SK-N-SH treated with all-trans-retinoic acid at 6 μM for 48 hours (cell line): ENCODE measurements at regions not wholly inside any gene's neighbourhood (a gene's known extent, or its start where the extent isn't known, plus 50 kb on each side); places are given as distances from the start of the nearest gene placed in this dataset.
"Not testable (repeated sequence)": the region's sequence is repeated elsewhere in the genome, so short reads cannot be mapped to it uniquely, and the experiment has no call there.

Experiments
- ATAC-seq: fragments of 200-7000 bp; cut with Tn5 transposase; 3 replicates; pipeline ENCODE4 v1.9.1; 2020; ENCODE audit warnings: mild to moderate bottlenecking, moderate library complexity
- ARNTL ChIP-seq: fragments of 450-650 bp; formaldehyde crosslinking; IDR thresholded peaks from 2 replicates; pipeline ENCODE4 v1.5.0; 2020; ENCODE audit warnings: low read depth, mild to moderate bottlenecking, moderate library complexity, borderline replicate concordance
- CSDC2 ChIP-seq: fragments of 250-450 bp; sonication (Bioruptor Pico); IDR thresholded peaks from 2 replicates; pipeline ENCODE4 v1.5.0; 2020; ENCODE audit warnings: mild to moderate bottlenecking, moderate library complexity
- ESRRG ChIP-seq: fragments of 250-450 bp; sonication (Bioruptor Pico); IDR thresholded peaks from 2 replicates; pipeline ENCODE4 v1.6.1; 2021; ENCODE audit warnings: mild to moderate bottlenecking
- GLIS3 ChIP-seq: fragments of 250-450 bp; sonication (Bioruptor Pico); IDR thresholded peaks from 2 replicates; pipeline ENCODE4 v1.5.0; 2020; ENCODE audit warnings: mild to moderate bottlenecking, moderate library complexity
- ISL1 ChIP-seq: fragments of 250-450 bp; sonication (Bioruptor Pico); IDR thresholded peaks from 2 replicates; pipeline ENCODE4 v2.1.2; 2022; ENCODE audit warnings: mild to moderate bottlenecking, moderate library complexity
- OSR1 ChIP-seq: fragments of 250-450 bp; sonication (Bioruptor Pico); IDR thresholded peaks from 2 replicates; pipeline ENCODE4 v1.8.0; 2022; ENCODE audit warnings: moderate library complexity, mild to moderate bottlenecking, inconsistent platforms
- PPARA ChIP-seq: fragments of 250-450 bp; sonication (Bioruptor Pico); IDR thresholded peaks from 2 replicates; pipeline ENCODE4 v1.5.0; 2020; ENCODE audit warnings: mild to moderate bottlenecking, borderline replicate concordance
- RARB ChIP-seq: fragments of 250-450 bp; sonication (Bioruptor Pico); IDR thresholded peaks from 2 replicates; pipeline ENCODE4 v1.8.0; 2021; ENCODE audit warnings: mild to moderate bottlenecking, moderate library complexity
- SNAI2 ChIP-seq: fragments of 250-450 bp; sonication (Bioruptor Pico); IDR thresholded peaks from 2 replicates; pipeline ENCODE4 v1.5.0; 2020; ENCODE audit warnings: mild to moderate bottlenecking, moderate library complexity
- TCF4 ChIP-seq: fragments of 250-450 bp; sonication (Bioruptor Pico); IDR thresholded peaks from 2 replicates; pipeline ENCODE4 v1.8.0; 2021; ENCODE audit warnings: mild to moderate bottlenecking, moderate library complexity, borderline replicate concordance
- TOX ChIP-seq: fragments of 250-450 bp; sonication (Bioruptor Pico); IDR thresholded peaks from 2 replicates; pipeline ENCODE4 v1.8.0; 2021; ENCODE audit warnings: mild to moderate bottlenecking, moderate library complexity, borderline replicate concordance
- ZC3H10 ChIP-seq: fragments of 250-450 bp; sonication (Bioruptor Pico); IDR thresholded peaks from 2 replicates; pipeline ENCODE4 v1.5.1; 2021; ENCODE audit warnings: mild to moderate bottlenecking, moderate library complexity
- ZFP3 ChIP-seq: fragments of 250-450 bp; sonication (Bioruptor Pico); IDR thresholded peaks from 2 replicates; pipeline ENCODE4 v1.5.0; 2020; ENCODE audit warnings: mild to moderate bottlenecking, moderate library complexity
- ZFP30 ChIP-seq: fragments of 450-650 bp; formaldehyde crosslinking; IDR thresholded peaks from 2 replicates; pipeline ENCODE4 v1.5.0; 2022; ENCODE audit warnings: mild to moderate bottlenecking, moderate library complexity
- ZNF565 ChIP-seq: fragments of 450-650 bp; formaldehyde crosslinking; conservative IDR thresholded peaks from 2 replicates; pipeline ENCODE4 v1.5.0; 2020; ENCODE audit warnings: low read depth, mild to moderate bottlenecking, moderate library complexity
- ZNF70 ChIP-seq: fragments of 450-650 bp; formaldehyde crosslinking; IDR thresholded peaks from 2 replicates; pipeline ENCODE4 v1.5.0; 2020; ENCODE audit warnings: mild to moderate bottlenecking, moderate library complexity
- ZNF8 ChIP-seq: fragments of 450-650 bp; formaldehyde crosslinking; IDR thresholded peaks from 2 replicates; pipeline ENCODE4 v1.5.0; 2020; ENCODE audit warnings: mild to moderate bottlenecking, moderate library complexity
- TF ChIP-seq, protein P1 (sequence below): fragments of 250-450 bp; sonication (Bioruptor Pico); IDR thresholded peaks from 2 replicates; pipeline ENCODE4 v1.5.1; 2020; ENCODE audit warnings: low read depth, mild to moderate bottlenecking, moderate library complexity
- TF ChIP-seq, protein P2 (sequence below): fragments of 250-450 bp; sonication (Bioruptor Pico); IDR thresholded peaks from 2 replicates; pipeline ENCODE4 v1.8.0; 2021; ENCODE audit warnings: low read depth, mild to moderate bottlenecking, moderate library complexity, borderline replicate concordance
- TF ChIP-seq, protein P3 (sequence below): fragments of 250-450 bp; sonication (Bioruptor Pico); IDR thresholded peaks from 2 replicates; pipeline ENCODE4 v1.5.0; 2020; ENCODE audit warnings: mild to moderate bottlenecking, moderate library complexity
- TF ChIP-seq, protein P4 (sequence below): fragments of 250-450 bp; sonication (Bioruptor Pico); IDR thresholded peaks from 2 replicates; pipeline ENCODE4 v1.8.0; 2020; ENCODE audit warnings: mild to moderate bottlenecking, moderate library complexity, borderline replicate concordance
- TF ChIP-seq, protein P5 (sequence below): fragments of 250-450 bp; sonication (Bioruptor Pico); IDR thresholded peaks from 2 replicates; pipeline ENCODE4 v1.5.1; 2021; ENCODE audit warnings: mild to moderate bottlenecking, moderate library complexity

DNA sequence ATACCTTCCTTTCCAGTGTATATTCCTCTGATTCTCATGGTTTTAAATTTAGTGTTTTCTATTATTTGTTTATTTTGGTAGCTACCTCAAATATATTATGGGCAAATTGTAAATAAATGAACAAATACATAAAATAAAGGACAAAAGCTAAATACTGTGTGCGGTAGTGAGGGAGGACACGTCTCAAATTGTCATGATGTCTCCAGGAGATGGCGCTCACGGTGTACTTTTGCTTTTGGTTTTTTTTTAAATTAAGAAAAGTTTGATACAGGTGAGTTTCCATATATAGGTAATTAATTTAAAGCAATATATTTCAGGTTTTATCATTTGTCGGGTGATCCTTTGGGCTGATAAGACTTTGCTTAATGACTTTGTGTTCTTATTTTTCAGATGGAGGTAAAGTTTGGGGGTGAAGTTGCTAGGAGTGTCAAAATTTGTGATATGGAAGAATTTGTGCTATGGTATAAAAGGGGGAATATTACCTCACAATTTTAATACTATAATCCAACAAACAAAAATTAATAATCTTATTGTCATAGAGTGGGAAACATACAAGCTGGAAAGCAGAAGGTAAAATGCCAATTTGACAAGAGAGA lies 68.4 kb upstream of the TMEM229A start:
- no peak for ATAC-seq
- TF ChIP-seq ZNF8 (CRISPR knock-in tag) (no peak), ZNF70 (CRISPR knock-in tag) (no peak), ISL1 (CRISPR knock-in tag) (no peak), ARNTL (no peak), OSR1 (CRISPR knock-in tag) (no peak), PPARA (CRISPR knock-in tag) (no peak), TCF4 (no peak), ZFP3 (no peak), TOX (CRISPR knock-in tag) (no peak), CSDC2 (CRISPR knock-in tag) (no peak), RARB (no peak), SNAI2 (CRISPR knock-in tag) (no peak), ZNF565 (CRISPR knock-in tag) (no peak), GLIS3 (CRISPR knock-in tag) (no peak), ZC3H10 (CRISPR knock-in tag) (no peak)
- TF ChIP-seq, protein P1, sequence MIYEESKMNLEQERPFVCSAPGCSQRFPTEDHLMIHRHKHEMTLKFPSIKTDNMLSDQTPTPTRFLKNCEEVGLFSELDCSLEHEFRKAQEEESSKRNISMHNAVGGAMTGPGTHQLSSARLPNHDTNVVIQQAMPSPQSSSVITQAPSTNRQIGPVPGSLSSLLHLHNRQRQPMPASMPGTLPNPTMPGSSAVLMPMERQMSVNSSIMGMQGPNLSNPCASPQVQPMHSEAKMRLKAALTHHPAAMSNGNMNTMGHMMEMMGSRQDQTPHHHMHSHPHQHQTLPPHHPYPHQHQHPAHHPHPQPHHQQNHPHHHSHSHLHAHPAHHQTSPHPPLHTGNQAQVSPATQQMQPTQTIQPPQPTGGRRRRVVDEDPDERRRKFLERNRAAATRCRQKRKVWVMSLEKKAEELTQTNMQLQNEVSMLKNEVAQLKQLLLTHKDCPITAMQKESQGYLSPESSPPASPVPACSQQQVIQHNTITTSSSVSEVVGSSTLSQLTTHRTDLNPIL (CRISPR knock-in tag) = no peak
- TF ChIP-seq, protein P2, sequence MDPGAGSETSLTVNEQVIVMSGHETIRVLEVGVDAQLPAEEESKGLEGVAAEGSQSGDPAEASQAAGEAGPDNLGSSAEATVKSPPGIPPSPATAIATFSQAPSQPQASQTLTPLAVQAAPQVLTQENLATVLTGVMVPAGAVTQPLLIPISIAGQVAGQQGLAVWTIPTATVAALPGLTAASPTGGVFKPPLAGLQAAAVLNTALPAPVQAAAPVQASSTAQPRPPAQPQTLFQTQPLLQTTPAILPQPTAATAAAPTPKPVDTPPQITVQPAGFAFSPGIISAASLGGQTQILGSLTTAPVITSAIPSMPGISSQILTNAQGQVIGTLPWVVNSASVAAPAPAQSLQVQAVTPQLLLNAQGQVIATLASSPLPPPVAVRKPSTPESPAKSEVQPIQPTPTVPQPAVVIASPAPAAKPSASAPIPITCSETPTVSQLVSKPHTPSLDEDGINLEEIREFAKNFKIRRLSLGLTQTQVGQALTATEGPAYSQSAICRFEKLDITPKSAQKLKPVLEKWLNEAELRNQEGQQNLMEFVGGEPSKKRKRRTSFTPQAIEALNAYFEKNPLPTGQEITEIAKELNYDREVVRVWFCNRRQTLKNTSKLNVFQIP (CRISPR knock-in tag) = no peak
- TF ChIP-seq, protein P3, sequence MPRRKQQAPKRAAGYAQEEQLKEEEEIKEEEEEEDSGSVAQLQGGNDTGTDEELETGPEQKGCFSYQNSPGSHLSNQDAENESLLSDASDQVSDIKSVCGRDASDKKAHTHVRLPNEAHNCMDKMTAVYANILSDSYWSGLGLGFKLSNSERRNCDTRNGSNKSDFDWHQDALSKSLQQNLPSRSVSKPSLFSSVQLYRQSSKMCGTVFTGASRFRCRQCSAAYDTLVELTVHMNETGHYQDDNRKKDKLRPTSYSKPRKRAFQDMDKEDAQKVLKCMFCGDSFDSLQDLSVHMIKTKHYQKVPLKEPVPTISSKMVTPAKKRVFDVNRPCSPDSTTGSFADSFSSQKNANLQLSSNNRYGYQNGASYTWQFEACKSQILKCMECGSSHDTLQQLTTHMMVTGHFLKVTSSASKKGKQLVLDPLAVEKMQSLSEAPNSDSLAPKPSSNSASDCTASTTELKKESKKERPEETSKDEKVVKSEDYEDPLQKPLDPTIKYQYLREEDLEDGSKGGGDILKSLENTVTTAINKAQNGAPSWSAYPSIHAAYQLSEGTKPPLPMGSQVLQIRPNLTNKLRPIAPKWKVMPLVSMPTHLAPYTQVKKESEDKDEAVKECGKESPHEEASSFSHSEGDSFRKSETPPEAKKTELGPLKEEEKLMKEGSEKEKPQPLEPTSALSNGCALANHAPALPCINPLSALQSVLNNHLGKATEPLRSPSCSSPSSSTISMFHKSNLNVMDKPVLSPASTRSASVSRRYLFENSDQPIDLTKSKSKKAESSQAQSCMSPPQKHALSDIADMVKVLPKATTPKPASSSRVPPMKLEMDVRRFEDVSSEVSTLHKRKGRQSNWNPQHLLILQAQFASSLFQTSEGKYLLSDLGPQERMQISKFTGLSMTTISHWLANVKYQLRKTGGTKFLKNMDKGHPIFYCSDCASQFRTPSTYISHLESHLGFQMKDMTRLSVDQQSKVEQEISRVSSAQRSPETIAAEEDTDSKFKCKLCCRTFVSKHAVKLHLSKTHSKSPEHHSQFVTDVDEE = no peak
- TF ChIP-seq, protein P4, sequence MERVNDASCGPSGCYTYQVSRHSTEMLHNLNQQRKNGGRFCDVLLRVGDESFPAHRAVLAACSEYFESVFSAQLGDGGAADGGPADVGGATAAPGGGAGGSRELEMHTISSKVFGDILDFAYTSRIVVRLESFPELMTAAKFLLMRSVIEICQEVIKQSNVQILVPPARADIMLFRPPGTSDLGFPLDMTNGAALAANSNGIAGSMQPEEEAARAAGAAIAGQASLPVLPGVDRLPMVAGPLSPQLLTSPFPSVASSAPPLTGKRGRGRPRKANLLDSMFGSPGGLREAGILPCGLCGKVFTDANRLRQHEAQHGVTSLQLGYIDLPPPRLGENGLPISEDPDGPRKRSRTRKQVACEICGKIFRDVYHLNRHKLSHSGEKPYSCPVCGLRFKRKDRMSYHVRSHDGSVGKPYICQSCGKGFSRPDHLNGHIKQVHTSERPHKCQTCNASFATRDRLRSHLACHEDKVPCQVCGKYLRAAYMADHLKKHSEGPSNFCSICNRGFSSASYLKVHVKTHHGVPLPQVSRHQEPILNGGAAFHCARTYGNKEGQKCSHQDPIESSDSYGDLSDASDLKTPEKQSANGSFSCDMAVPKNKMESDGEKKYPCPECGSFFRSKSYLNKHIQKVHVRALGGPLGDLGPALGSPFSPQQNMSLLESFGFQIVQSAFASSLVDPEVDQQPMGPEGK = no peak

DNA sequence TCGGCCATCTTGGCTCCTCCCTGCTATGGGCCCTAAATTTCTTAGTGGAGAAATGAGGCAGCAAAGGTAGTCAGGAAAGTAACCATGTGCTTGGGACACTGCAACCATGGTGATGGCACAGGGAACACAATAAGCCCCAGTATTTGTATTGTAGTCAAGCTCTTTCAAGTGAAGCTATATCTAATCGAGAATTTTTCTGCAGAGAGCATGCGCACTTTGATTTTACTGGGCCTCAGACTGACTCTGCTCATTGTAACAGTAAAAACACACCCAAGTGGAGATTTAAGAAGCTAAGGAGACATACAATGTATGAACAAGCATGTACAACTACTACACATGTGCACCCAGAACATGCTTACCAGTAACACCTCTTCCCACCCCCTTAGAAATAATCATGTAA lies 67.3 kb upstream of the TMEM229A start:
- ATAC-seq = no peak
- TF ChIP-seq ZNF8 (CRISPR knock-in tag) = no peak
- no peak for TF ChIP-seq GLIS3 (CRISPR knock-in tag)
- TF ChIP-seq, protein P3 = no peak
- TF ChIP-seq RARB = no peak
- no peak for TF ChIP-seq ARNTL
- no peak for TF ChIP-seq ZC3H10 (CRISPR knock-in tag)
- TF ChIP-seq ESRRG (CRISPR knock-in tag) = no peak
- TF ChIP-seq PPARA (CRISPR knock-in tag) = no peak
- no peak for TF ChIP-seq ZFP30
- TF ChIP-seq, protein P5, sequence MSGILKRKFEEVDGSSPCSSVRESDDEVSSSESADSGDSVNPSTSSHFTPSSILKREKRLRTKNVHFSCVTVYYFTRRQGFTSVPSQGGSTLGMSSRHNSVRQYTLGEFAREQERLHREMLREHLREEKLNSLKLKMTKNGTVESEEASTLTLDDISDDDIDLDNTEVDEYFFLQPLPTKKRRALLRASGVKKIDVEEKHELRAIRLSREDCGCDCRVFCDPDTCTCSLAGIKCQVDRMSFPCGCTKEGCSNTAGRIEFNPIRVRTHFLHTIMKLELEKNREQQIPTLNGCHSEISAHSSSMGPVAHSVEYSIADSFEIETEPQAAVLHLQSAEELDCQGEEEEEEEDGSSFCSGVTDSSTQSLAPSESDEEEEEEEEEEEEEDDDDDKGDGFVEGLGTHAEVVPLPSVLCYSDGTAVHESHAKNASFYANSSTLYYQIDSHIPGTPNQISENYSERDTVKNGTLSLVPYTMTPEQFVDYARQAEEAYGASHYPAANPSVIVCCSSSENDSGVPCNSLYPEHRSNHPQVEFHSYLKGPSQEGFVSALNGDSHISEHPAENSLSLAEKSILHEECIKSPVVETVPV = no peak

DNA sequence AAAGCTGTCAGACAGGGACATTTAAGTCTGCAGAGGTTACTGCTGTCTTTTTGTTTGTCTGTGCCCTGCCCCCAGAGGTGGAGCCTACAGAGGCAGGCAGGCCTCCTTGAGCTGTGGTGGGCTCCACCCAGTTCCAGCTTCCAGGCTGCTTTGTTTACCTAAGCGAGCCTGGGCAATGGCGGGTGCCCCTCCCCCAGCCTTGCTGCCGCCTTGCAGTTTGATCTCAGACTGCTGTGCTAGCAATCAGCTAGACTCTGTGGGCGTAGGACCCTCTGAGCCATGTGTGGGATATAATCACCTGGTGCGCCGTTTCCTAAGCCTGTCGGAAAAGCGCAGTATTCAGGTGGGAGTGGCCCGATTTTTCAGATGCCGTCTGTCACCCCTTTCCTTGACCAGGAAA lies 66.7 kb upstream of the TMEM229A start:
- not testable (repeated sequence) for ATAC-seq
